Occipital lobe (tissue), 1 donor: ENCODE measurements at regions not wholly inside any gene's neighbourhood (a gene's known extent, or its start where the extent isn't known, plus 50 kb on each side); places are given as distances from the start of the nearest gene placed in this dataset.
"Not testable (repeated sequence)": the region's sequence is repeated elsewhere in the genome, so short reads cannot be mapped to it uniquely, and the experiment has no call there.

ENCODE experiments used
- DNase-seq: peaks from one replicate; lab custom pipeline; 2025; lab: John Stamatoyannopoulos, UW

- no peak for DNase-seq
These were observed 592.9 kb downstream of the TRIML1 start for GRCh38 chr4:188732131-188732530.

DNA sequence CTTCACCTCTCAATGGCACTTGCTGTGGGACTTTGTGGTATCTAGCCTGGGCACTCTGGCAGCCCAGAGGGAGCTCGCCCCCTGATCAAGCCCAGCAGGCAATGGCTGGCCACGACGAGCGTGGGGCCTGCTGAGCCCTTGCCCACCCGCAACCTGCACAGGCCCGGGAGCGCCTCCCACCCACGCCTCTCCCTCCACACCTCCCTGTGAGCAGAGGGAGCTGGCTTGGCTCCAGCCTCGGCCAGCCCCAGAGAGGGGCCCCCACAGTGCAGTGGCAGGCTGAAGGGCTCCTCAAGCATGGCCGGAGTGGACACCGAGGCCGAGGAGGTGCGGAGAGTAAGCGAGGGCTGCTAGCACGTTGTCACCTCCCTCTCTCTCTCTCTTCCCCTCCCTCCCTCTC, 595.8 kb downstream of the TRIML1 start:
- no peak for DNase-seq

- DNase-seq = no peak
These were observed 598.2 kb downstream of the TRIML1 start for GRCh38 chr4:188737251-188738002.

GRCh38 chr4:188738290-188738689, 599.0 kb downstream of the TRIML1 start:
- not testable (repeated sequence) for DNase-seq

GRCh38 chr4:188740172-188740571, 600.9 kb downstream of the TRIML1 start:
- not testable (repeated sequence) for DNase-seq

GRCh38 chr4:188740791-188741190, 601.5 kb downstream of the TRIML1 start:
- DNase-seq = not testable (repeated sequence)

DNA sequence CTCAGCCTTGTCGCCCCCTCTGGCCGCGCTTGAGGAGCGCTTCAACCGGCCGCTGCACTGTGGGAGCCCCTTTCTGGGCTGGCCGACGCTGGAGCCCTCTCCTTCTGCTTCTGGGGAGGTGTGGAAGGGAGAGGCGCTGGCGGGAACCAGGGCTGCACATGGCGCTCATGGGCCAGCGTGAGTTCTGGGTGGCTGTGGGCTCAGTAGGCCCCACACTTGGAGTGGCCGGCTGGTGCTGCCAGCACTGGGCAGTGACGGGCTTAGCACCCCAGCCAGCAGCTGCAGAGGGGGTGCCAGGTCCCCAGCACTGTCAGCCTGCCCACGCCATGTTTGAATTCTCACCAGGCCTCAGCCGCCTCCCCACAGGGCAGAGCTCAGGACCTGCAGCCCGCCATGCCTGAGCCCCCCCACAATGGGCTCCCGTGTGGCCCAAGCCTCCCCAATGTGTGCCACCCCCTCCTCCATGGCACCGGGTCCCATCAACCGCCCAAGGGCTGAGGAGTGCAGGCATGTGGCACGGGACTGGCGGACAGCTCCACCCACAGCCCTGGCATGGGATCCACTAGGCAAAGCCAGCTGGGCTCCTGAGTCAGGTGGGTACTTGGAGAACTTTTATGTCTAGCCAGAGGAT, 615.2 kb downstream of the TRIML1 start:
- no peak for DNase-seq

GRCh38 chr4:188767496-188767895, 628.3 kb downstream of the TRIML1 start:
- DNase-seq = no peak

DNA sequence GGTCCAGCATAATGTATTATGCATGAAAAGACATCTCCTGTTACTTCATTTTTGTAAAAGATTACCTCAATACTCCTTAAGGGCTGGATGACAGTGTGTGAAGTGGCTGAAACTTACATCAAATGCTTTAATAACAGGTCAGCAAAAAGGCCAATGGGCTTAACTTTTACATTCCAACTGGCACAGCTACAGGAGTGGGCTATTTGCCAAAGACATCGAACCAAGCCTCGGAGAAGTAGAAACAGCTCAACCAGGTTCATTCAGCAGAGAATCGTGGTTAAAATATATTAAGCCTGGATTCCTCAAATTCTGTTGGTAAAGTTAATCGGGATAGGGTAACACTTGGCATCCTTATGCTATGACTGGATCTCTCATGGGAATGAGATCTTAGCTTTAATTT, 639.7 kb downstream of the TRIML1 start:
- no peak for DNase-seq

GRCh38 chr4:188779581-188779980, 640.3 kb downstream of the TRIML1 start:
- no peak for DNase-seq

DNA sequence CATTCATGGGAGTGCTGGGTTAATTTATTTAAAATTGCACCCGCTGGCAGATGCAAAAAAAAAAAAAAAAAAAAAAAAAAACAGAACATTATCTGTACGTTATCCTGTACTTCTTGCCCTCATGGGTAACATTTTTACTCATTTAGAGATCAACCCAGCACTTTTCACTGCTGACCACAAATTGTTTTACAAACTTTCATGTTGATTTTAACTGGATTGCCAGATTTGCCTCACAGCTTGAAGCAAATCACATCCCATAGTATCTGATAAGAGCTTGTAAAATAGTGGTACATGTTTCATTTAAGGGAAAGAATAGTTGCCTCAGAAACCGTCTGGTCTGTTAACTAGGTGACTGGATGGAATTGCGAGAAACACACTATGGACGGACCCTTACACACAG, 640.8 kb downstream of the TRIML1 start:
- DNase-seq = no peak

DNA sequence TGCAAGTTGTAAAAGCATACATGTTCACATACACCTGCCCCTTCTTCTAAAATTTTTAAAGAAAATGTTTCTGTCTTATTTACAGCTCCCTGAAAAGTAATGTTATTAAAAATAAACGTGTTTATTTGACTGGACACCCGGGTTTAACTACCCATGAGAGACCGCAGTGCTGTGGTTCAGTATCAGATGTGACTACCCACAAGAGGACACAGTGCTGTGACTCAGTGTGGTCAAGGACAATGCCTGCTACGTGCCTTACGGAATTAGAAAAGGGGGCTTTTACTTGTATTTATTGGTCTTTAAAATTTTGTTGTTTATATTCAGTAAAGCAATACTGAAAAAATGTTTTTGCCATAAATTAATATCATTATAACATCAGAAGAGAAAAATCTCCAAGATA, 641.4 kb downstream of the TRIML1 start:
- DNase-seq = no peak

DNA sequence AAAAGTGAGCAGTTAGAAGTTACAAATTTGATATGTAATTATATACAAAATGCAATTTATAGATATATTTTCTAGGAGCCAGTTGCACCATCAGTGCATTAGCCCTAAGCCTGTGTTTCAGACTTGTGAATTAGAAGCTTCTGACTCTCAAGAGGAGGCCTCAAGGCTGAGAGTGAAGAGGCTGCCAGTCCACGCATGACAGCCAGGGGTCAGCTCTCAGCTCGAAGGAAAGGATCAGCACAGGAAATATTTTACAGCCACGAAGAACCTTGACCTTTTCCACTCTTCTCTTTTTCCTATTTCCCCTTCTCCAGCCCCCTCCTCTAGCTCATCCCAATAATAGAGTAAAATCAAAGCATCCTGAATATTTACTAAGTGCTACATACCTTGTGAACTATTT, 642.4 kb downstream of the TRIML1 start:
- no peak for DNase-seq

GRCh38 chr4:188783175-188783574, 643.9 kb downstream of the TRIML1 start:
- no peak for DNase-seq

GRCh38 chr4:188783606-188784160, 644.4 kb downstream of the TRIML1 start:
- no peak for DNase-seq

GRCh38 chr4:188796600-188796999, 657.4 kb downstream of the TRIML1 start:
- DNase-seq = not testable (repeated sequence)

GRCh38 chr4:188797011-188797410, 657.8 kb downstream of the TRIML1 start:
- not testable (repeated sequence) for DNase-seq

DNA sequence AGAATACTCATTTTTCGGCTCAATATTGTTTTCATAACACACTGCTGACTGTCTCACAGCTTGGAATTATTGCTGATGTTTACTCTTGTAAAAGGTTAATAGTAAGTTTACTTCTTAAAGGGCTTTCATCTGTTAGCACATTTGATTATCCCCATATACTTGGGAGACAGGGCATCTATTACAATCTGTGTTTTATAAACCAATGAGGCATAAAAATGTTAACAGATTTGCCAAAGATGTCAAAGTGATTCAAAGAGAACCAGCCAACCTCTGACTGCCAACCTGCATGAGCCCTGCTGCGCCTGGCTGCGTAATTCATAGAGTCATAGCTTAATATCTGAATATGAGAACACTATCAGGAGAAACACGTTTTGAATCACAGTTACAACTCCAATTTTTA, 665.6 kb downstream of the TRIML1 start:
- DNase-seq = no peak

DNA sequence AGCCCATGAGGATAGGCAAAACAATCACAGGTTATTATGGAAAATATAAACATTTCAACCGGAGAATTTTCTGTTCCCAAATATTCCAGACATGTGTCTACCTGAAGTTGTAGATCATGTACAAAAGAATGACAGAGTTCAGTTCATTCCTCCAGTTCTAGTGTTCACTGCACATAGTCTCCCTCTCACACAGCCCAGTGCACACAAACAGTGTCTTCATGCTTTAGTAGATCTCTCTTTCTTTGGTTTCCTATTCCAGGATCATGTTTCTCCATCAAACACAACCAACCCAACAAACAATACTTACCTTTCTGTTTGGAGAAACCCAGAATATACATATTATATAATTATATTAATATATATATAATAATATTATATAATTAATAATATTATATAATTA, 671.9 kb downstream of the TRIML1 start:
- DNase-seq = no peak

DNA sequence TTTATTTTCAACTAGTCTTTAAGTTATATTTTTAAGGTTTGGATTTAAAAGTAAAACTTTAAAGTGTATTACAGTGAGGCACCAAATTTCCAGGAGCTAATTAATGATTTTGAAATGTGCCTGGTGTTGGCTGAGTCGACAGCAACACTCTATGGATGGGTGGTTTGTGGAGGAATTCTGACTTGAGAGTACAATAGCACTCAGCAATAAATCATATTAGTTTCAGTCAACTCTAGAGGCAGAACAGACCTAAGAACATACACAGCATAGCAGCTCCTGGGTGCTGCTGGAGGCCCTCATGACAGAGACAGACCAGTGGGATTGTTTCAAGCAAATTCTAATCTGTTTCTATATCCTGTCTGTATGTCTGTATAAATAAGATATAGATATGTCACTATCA, 673.4 kb downstream of the TRIML1 start:
- no peak for DNase-seq

DNA sequence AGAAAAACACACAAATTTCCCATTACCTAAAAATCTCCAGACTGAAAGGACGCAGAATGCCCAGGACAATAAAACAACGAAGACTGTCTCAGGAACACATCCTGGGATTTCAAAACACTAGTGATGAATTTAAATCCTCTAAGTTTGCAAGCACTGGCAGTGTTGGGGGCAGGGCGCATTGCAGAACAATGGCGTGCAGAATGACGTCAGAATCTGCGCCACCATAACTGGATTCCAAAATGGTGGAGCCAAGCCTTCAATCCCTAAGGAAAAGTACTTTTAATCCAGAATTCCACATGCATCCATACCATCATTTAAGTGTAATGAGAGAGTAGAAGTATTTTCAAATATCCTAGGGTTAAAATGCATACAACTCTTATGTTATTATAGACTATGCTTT, 679.1 kb downstream of the TRIML1 start:
- no peak for DNase-seq

DNA sequence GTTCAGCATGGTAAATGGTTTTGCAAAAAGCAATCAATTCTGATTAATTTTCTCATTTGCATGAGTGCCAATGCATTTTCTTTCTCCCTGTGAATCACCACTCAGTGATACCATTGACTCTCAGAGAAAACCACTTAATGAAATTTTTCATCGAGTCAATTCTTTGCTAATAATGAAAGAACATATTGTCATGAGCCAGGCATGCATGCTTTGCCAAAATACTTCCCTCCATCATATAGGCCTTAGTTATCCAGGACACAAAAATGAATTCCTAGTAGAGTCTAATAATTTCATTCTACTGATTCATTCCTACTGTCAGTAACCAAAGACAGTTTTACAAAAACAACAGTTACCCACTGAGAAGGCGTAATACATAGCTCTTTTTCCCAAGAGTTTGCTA, 680.0 kb downstream of the TRIML1 start:
- no peak for DNase-seq

- no peak for DNase-seq
These were observed 682.3 kb downstream of the TRIML1 start for GRCh38 chr4:188821500-188821899.
